ENCODE measurements at regions not wholly inside any gene's neighbourhood (a gene's known extent, or its start where the extent isn't known, plus 50 kb on each side); places are given as distances from the start of the nearest gene placed in this dataset.

DNA sequence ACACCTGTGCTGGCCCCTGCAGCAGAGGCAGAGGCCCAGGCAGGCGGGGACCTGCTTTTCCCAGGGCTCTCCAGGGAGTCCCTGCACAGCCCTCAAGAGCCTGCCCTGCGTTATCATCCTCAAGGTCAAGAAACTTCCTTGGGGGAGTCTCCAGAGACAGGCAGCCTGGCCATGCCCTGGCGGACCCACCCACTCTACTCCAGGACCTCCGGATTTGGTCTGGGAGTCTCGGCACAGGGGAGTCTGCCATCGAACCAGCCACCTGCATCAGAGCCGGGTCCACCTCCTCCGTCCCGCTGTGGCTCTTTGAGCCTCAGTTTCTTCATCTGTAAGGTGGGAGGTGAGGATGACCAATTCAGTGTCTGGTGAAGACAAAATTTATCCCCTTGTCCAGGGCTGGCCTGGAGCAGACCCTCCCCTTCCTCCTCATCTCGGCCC, 75.3 kb upstream of the TNRC6C start:
- no peak for DNase-seq

DNA sequence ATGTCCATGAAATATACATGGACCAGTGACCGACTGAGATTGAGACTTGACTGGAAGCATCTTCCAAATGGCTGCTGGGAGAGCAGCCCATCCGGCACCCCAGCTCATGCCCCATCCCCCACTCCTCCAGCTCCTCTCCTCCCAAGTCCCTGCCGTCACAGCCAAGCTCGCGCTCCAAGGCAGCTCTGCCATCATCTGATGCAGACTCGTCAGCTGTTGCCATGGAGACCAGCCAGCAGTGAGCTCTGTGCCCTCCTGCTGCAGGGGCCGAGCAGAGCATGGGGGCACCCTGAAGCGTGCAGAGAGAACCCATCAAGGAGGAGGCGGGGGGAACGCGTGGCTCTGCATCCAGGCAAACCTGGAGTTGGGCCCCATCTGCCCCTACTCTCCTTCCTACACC, 74.5 kb upstream of the TNRC6C start:
- DNase-seq, result peak in 1 of 2 experiments; percentile 68

DNA sequence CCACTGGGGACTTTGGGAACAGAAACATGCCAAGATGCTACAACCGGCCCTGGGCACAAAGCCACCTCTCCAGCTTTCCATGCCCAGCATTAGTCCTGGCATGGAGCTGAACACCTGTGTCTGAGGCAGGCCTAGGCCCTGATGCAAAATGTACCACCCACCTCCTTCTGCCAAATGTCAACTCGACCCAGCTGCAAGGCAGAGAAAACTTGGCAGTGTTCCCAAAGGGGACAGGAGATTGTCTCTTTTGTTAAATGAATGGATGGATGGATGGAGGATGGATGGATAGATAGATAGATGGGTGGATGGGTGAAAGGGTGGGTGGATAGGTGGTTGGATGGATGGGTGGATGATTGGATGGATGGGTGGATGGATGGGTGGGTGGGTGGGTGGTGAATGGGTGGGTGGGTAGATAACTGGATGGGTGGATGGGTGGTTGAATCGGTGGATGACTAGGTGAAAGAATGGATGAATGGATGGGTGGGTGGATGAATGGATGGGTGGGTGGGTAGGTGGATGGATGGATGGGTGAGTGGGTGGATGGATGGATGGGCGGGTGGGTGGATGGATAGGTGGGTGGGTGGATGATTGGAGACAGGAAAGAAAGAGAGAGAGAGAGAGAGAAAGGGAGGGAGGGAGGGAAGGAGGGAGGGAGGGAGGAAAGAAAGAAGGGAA, 73.4 kb upstream of the TNRC6C start:
- DNase-seq, result no peak

DNA sequence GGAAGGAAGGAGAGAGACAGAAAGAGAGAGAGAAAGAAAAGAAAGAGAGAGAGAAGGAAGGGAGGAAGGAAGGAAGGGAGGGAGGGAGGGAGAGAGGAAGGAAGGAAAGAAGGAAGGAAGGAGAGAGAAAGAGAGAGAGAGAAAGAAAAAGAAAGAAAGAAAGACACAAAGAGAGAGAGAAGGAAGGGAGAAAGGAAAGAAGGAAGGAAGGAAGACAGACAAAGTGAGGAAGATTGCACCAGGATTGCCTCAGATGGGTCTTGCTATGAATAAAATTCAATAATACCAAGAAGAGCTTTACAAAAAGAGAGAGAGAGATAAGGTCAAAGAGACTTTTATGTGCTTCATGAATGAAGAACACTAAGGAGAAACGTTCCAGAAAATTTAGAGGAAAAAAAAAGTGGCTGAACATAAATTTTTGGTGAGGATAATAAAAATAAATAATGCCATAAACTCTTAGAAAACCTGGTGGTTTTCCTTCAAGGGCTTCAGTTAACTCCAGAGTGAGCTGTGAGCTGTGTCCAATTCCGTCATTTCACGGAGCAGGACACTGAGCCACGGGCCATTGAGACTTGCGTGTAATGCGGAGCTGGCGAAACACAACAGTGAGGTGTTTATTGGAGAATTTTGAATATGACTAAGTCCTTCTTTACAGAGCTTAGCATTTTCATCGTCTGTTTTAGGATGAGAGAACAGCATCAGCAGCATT, 72.7 kb upstream of the TNRC6C start:
- no peak for DNase-seq

DNA sequence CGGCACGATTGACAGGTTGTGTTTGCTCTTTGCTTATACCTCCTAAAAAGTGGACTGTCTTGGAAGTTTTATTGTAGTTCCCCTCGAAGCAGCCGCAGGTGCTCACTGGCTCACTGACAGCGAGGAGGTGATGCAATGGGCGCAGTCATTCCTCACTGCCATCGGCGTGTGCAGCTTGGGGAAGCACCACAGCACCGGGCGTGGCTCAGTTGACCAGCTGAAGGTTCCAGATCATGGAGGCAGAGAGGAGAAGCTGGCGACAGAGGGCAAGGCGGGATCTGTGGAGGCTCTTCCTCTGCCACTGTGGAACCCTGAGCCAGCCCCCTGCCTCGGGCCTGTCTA, 72.1 kb upstream of the TNRC6C start:
- no peak for DNase-seq

DNA sequence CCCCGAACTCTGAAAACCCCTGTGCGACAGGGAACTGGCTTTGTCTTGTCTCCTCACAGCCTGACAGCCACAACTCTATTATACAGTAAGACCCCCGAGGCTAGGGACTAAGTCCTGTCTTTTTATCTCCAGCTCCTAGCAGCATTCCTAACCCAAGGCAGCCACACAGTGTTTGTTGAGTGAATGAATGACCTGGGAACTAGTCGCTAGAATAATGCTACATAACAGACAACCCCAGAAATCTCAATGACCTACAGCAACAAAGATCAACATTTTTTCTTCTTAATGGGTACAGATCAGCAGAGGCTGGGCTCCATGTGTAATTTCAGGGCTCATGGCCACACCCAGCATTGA, 71.4 kb upstream of the TNRC6C start:
- DNase-seq, result no peak

DNA sequence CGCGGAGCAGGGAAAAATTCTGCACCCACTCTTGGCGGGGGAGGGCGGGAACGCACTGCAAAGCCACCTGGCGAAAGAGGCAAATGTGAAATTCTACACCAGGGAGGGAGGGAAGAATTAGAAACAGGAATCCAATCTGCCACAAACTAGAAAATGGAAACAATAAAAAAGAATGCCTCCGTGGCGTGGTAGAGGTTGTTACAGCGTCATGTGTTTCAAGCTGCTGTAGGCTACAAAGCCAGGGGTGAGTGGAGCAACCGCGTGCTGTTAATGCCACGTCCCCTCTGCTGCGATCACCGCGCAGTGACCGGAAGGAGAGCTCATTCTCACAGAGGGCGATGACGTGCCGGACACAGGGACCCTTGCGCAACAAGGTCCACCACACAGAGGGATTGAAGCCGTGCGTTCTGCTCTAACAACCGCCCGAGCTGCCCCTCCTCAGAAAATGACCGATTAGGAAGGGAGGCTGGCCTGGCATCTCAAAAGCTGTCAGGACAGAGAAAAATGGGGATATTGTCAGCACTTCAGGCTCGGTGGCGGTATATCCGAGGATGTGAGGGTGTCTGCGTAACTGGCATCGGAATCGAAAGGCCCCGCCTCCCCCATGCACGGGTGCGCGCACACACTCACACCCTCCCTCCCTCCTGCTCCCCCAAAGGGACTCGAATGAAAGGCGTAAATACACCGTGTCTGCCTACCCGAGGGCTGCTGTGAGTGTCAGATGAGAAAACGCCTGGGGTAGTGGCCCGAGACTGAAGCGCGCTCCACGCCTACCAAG, 70.8 kb upstream of the TNRC6C start:
- DNase-seq, result peak; percentile 62 to 72

DNA sequence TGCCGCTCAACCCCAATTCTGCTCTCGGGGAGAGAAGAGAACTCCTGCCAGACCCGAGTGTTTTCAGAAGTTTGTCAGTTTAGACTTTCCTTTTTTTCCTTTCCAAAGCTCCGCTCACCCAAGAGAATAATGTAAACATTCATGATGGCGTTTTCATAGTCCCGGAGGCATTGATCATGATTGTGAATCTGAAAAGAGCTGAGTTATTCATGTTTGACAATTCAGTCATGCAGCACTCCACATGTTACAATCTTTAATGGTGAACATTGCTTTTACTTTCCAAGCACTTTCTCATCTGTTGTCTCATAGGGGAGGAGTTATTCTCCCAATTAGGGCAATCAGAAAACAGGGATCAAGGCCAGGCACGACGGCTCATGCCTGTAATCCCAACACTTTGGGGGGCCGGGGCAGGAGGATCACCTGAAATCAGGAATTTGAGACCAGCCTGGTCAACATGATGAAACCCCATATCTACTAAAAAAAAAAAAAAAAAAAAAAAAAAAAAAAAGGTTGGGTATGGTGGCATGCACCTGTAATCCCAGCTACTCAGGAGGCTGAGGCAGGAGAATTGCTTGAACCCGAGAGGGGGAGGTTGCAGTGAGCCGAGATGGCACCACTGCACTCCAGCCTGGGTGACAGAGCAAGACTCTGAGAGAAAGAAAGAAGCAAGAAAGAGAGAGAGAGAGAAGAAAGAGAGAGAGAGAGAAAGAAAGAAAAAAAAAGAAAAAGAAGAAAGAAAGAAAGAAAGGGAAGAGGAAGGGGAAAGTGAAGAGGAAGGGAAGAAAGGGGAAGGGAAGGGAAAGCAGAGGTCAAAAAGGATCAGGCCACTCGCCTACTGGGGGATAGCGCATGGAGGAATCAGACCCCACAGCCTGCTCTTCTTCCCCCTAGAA, 70.0 kb upstream of the TNRC6C start:
- DNase-seq, result no peak

DNA sequence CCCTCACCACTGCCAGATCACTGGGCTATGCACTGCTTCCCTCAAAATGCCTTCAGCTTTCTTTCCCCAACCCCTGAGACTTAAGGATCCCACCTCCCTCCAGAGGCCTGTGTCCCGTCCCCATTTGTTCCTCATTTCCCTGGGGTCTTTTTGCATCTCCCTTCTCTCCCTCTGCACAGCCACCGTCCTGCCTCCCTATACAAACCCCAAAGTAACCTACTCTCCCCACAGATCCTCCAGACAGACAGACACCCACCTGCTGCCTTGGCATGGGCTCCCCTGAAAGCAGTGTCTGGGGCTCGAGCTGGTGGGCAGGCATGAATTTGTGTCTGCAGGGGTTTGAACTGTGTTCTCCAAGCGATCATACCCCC, 69.4 kb upstream of the TNRC6C start:
- DNase-seq, result no peak

DNA sequence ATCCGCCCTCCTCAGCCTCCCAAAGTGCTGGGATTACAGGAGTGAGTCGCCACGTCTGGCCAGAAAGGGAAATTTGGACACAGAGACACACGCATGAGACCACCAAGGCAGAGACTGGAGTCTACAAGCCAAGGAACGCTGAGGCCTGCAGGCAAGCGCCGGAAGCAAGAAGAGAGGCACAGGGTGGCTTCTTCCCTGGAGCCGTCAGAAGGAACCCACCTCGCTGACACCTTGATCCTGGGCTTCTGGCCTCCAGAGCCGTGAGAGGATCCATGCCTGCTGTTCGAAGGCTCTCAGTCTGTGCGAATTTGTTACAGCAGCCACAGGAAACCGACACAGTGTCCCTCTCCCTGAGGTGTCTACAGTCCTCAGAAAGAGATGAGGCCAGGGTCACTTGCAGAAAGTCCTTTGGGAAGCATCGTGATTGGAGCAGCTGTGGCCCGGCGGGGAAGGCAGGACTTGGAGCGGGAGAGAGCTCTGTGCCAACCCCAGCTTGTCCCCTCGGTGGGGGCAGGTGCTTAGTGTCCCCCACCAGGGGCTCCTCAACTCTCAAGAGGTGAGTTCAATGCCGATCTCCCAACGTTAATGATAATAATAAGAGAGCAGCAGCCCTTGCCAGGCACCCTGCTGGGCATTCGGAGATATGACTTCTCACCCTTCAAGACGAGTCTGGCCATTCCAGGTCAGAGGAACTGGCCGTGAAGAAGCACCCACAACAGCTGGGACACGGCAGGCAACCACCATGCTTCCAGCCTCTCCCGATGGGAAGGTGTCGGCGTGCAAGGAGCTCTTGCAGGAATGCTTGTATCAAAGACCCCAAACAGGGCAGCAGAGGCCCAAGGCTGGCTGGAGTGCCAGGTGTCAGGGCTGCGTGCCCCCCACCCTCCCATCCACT, 68.4 kb upstream of the TNRC6C start:
- no peak for DNase-seq

DNA sequence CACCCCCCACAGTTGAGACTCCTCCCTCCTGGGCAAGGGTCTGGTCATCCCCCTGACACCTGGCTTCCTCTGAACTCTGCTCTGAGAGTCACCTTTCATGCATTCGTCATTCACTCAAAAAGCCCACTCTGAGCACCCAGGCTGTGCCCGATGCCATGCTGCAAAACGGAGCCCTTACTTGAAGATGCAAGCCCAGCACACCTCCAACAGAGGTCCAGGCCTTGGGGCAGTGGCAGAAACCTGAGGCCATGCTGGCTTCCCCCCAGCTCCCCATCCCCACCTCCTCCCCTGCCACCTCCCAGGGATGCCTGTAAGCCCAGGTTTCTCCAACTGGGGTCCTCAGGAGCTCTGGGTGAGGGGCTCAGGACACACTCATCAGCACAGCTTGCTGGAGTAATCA, 67.7 kb upstream of the TNRC6C start:
- no peak for DNase-seq

DNA sequence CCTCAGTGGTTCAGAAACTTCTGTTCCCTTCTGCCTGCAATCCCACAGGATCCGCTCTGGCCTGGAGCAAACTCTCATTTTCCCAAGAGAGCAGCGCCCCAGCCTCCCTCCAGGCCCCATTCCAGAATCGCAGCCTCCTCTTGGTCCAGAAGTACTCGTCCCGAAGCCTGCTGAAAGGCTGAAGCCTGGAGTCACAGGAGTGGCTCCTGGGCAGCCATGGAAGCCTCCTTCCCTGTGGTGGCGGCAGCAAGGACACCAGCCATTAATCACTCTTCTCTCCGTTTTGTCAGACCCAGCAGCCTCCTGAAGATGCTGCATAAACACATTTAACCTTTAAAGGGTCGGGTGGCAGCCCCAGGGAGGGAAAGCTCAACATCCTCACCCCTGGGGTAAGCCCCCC, 66.9 kb upstream of the TNRC6C start:
- no peak for DNase-seq

DNA sequence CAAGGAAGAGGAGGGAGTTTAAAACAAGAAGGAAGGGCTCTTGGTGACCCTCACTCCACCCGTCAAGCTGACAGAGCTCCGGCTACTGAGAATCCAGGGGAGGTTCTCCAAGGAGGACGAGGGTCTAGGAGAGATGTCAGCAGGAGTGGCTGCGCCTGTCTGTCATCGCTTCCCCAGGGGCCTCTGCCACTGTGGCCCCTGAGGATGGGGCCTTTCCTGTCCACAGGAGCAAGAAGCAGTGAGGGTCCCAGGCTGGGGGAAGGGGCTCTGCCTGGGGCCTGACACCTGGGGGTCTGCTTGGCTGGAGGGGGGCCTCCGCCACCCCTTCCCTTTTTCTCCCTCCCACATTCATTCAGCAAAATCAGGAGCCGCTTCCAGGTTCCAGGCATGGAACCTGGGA, 66.5 kb upstream of the TNRC6C start:
- no peak for DNase-seq

DNA sequence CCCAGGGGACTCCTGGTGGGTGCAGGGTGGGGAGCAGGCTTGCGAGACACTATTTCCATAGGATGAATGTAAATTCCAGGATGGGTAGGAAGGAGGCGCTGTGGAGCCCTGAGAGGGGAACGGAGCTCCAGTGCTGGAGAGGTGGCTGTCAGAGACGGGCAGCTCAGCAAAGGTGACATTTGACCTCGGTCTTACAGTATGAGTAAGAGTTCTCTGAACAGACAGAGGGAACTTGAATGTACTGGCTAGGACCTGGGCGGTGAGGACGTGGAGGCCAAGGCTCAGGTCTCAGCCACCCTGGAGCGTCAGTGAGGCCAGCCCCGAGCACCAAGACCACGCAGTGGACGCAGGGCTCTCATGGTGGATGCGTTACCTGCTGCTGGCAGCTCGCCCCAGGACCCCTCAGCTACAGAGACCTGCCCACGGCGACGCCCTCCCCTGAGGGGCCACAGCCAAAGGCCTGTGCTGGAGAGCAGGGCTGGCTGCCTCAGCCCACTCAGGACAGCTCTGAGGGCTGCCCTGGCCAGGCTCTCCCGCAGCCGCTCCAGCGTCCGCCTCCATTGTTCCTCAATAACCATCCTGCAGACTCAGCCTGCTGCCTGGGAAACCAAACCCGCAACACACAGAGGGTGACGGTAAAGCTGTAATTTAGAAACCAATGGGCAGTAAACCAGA, 65.9 kb upstream of the TNRC6C start:
- DNase-seq, result no peak

DNA sequence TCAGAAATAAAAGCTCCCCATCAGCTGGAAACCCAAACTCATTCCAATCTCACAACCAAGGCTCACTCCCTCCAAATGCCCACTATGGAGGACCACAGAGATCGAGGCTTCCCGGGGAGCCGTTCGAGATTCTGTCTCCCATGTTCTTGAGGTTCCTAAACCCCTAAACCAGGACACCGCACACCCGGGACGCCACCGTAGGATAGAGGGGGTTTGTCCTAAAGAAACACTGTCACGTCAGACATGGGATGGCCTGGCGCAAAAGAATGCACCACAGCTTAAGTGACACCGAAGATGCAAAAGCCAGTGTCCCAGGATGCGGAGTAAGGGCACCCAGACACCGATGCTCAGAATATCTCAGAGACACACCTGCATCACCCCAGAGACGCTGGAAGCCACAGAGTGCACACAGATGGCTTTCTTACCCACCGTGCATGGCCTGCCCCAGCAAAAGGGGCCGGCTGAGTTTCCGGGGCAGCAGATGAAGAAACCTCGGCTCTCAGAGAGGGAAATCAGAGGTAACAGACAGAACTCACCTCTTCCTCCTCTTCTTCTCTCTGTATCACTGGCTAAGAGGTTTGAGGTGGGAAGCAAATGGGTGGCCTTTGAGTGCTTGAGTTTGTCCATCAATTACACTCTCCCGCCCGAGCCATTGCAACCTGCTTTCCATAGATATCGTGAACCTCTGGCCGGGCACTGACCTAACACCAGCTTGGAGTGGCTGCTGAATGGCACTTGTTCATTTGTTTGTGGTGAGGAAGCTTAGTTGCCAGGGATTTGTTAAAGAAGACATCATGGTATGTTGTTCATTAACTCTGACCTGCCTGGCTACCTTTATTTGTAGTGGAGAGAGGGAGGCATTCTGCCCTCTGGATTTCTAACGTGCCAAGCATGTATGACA, 65.1 kb upstream of the TNRC6C start:
- no peak for DNase-seq

DNA sequence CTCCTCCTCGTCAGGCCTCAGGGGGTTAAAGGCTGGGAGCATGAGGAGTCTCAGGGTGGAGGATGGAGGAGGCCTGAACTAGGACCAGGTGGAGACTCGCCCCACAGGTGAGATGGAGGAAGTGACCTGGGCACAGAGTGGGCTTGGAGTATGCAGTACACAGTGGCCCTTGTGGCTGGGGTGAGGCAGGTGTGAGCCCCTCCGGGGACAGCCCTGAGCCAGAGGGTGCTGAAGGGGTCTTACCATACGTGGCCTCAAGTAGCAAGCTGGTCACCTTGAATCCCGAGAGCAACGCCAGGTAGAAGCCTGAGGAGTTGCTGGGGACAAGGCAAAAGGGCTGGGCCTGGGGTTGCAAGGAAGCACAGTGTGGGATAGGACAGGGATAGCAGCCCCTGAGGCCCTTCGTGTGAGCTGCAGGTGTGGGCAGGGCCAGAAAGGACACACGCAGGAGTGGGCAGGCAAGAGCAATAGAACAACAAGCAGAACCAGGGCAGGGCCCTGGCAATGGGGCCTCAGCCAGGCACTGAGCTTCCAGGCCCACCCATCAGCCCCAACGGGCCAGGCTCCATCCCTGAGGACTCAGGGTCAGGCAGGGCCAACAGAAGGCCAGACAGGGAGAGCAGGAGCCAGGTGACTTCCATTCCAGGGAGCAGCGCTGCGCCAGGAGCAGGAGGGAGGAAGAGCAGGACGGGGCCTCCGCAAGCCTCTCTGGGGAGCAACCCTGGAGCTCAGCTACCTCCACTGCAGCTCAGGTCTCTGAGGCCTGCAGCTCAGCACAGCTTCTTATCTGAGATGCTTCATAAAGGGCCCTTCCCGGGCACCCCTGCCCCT, 64.2 kb upstream of the TNRC6C start:
- no peak for DNase-seq

DNA sequence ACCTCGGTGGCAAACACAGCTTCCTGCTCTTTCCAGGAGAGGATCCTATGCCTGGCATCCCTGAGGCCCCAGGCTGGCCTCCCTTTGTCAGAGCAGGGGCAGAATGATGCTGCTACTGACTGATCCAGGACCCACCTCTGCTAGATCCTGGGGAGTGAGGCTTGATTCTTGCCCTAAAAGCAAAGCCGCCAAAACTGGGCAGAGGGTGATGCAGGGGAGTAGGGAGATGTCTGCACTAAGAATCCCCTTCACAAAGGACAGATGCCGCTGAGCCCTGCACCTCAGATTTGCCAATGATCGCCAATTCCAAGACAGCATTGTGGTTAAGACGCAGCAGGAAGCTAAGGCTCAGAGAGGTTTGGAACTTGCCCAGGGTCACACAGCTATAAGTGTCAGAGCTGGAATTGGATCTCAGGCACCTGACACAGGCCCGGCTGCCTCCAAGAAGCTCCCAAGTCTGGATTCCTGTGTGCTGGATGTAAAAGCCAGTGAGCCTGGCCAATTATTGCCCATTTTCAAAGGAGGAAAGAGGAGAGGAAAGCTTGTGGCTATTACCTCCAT, 60.7 kb upstream of the TNRC6C start:
- DNase-seq, result no peak

DNA sequence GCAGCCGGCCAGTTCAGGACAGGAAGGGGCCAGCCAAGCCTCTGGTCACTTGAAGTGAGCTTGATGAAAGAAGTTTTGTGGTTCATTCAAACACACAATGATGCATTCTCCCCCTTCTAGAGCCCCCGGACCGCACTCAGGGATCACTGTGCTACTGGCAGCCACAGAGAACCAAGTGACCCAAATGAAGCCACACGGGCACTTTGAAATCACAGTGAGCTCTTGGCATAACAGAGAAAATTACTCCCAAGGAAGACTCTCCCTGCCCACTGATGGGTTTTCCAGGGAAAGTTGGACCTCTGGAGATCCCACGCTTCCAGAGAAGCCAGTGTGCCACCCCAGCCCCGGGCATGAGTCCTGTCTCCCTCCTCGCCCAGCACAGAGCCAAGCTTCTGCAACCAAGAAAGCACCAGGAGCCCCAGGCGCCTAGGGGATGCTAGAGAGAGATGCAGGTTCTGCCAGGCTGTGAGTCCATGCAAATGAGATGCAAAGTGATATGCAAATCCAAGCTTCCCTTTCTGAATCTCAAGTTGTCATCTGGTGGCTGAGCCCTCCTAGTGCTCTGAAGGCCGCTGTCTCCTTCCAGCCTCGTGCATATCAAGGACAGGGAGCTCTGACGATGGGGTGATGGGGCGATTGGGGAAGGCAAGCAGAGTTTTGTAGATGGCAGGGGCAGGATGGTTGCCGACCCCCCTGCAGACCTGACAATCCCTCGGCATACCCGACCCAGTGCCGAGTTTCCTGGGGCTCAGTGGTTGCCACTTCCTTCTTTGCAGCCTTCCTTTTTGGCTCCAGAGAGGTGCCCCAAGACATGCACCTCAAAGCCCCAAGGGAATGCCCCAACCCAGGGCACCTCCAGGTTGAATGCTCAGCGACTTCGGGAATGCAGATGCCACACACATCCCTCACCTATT, 59.7 kb upstream of the TNRC6C start:
- DNase-seq, result no peak
